Activated CD8-positive, alpha-beta T cell treated with anti-CD3 and anti-CD28 coated beads, Interleukin-2, amount 10 ng/mL, durations not matched to agents 7 days and 5 days (primary cell): ENCODE measurements at regions not wholly inside any gene's neighbourhood (a gene's known extent, or its start where the extent isn't known, plus 50 kb on each side); places are given as distances from the start of the nearest gene placed in this dataset.

Experiments used
- ATAC-seq: fragments of 150-1000 bp; cut with Tn5 transposase; one replicate; pipeline ENCODE4 v1.10.0; 2021; ENCODE audit warnings: moderate library complexity
- CTCF ChIA-PET: fragments of 350-600 bp; sonication (Branson Sonifier 250); formaldehyde crosslinking; loops from one replicate; lab custom pipeline; 2021; ENCODE audit warnings: antibody characterized with exemption; lab: Charles Lee
- POLR2A ChIA-PET: fragments of 350-600 bp; sonication (Branson Sonifier 250); formaldehyde crosslinking; loops from one replicate; lab custom pipeline; 2021; ENCODE audit warnings: antibody characterized with exemption; lab: Charles Lee
- DNase-seq: peaks from one replicate; pipeline ENCODE4 v3.0.0-alpha.2; 2020
- H3K27ac Mint-ChIP-seq: one replicate; pipeline ENCODE4 v1.8.0; 2021; ENCODE audit warnings: mild to moderate bottlenecking, mixed read lengths
- H3K27me3 Mint-ChIP-seq: one replicate; pipeline ENCODE4 v1.8.0; 2021; ENCODE audit warnings: low read depth, mixed read lengths
- H3K36me3 Mint-ChIP-seq: one replicate; pipeline ENCODE4 v1.8.0; 2021; ENCODE audit warnings: low read depth, mixed read lengths
- H3K4me1 Mint-ChIP-seq: one replicate; pipeline ENCODE4 v1.8.0; 2021; ENCODE audit warnings: low read depth, mixed read lengths
- H3K4me3 Mint-ChIP-seq: one replicate; pipeline ENCODE4 v1.8.0; 2021; ENCODE audit warnings: mild to moderate bottlenecking, mixed read lengths
- H3K9me3 Mint-ChIP-seq: one replicate; pipeline ENCODE4 v1.8.0; 2022; ENCODE audit warnings: mixed read lengths; ENCODE audit not compliant: insufficient read depth

DNA sequence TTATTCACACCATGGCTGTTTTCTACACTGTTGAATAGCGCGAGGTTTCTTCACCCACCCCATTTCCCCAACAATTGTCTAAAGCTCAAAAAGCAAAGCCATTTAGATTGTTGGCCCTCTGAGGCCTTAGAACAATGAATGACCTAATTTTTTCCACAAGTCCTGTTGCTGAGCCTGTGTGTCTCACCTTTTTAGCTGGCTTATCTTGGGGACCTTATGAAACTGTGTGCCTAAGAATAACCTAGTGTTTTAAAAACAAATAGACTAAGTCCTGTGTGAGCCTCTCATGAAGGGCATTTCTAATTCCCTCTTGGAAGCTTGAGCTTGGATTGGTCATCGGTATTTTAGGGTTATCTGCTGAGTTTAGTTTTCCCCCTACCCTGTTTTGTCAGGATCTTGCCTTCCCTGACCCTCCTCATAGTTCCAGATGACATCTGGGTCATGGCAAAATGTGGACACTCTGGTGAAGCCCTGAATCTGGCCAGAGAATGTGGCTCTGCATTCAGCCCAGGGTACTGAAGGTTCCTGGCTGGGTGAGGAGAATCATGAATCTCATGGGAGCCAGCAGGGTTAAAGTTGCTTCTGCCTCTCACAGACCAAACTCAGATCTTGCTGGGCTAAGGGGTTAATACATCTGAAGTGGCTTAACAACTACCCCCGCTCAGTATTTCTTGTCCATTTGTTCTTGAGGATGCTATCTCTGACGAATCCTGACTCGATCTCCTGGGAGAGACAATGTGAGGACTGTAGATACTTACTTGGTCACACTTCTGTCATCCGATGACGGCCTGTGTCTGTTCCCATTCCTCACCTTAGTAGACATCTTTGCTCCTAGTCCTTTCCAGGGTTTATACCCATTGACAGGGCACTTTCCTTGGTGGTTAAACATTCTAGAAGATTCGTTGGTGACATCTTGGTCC lies 104.2 kb upstream of the MAP4K3 start:
- ATAC-seq (no peak), DNase-seq (no peak)
- no peaks in the 10 kb centered on the region for H3K4me1 Mint-ChIP-seq
- no peaks in the 10 kb centered on the region for H3K36me3 Mint-ChIP-seq
- H3K27ac Mint-ChIP-seq, result no peak overlapping the region
- ChIA-PET CTCF (no interaction called here), POLR2A (no interaction called here)
- no peak overlapping the region for H3K4me3 Mint-ChIP-seq
- H3K9me3 Mint-ChIP-seq, result no peaks in the 10 kb centered on the region
- H3K27me3 Mint-ChIP-seq, result peaks cover 3% of the 10 kb centered on the region

DNA sequence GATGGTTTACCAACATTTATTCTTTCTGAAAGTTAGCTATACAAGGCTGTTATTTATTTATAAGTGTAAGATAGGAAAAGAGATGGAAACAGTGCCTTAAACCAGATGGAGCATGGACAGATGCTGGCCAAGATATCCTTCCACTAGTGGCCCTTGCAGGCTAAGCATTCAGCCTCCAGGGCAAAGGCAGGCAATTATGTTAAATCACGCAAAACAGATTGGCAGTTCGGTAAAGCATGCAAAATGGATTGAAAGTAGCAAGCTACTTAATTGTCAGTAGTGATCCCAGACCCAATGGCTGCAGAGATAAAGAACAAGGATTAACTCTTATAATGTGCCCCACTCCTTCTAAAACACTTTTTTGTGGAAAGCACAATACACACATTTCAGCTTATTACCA lies 105.4 kb upstream of the MAP4K3 start:
- no peak for DNase-seq
- CTCF ChIA-PET, result no interaction called here

DNA sequence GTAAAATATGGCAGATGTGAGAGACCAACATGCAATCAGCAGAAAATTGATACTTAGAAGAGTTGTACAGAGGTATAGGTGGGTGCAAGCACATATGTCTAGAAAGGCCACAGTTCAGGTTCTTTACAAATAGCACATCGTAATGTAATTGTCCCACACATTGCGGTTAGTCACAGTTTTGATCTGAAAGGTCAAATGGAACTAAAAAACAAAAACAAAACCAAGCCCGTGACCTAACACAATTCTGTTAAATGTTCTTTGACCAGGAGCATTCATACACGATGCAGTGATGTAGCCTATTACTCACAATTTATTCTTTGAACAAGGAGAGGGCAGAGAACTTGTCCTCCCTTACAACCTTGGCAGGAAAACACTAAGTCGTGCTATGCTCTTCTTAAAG lies 108.9 kb upstream of the MAP4K3 start:
- ChIA-PET CTCF (no interaction called here), POLR2A (no interaction called here)
- DNase-seq (no peak), ATAC-seq (no peak)
- H3K27me3 Mint-ChIP-seq, result peaks cover 3% of the 10 kb centered on the region
- H3K4me3 Mint-ChIP-seq, result no peak overlapping the region
- no peaks in the 10 kb centered on the region for H3K9me3 Mint-ChIP-seq
- H3K4me1 Mint-ChIP-seq, result no peaks in the 10 kb centered on the region
- no peak overlapping the region for H3K27ac Mint-ChIP-seq
- H3K36me3 Mint-ChIP-seq, result no peaks in the 10 kb centered on the region

More for the DNA sequence above, 105.4 kb upstream of the MAP4K3 start:
- POLR2A ChIA-PET, result no interaction called here
- ATAC-seq, result no peak
- H3K4me3 Mint-ChIP-seq, result no peak overlapping the region
- H3K36me3 Mint-ChIP-seq, result no peaks in the 10 kb centered on the region
- H3K27ac Mint-ChIP-seq, result no peak overlapping the region
- no peaks in the 10 kb centered on the region for H3K9me3 Mint-ChIP-seq
- H3K4me1 Mint-ChIP-seq, result no peaks in the 10 kb centered on the region
- peaks cover 3% of the 10 kb centered on the region for H3K27me3 Mint-ChIP-seq

DNA sequence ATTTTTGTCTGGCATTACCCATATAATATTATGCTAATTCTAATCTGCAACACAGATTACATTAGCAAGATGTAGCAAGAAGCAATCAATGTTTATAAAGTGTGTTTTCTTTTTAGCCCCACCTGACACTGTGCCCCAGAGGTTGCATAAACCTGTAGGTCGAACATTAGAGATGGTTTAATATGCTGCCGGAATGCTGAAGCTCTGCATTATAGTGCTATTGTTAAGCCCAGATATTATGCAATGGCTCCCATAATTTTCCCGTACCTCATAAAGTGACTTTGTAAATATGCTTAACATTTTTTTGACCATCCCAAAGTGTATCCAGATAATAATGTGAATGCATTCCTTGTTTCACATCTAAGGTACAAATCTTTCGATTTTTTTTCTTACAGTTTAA lies 109.3 kb upstream of the MAP4K3 start:
- ATAC-seq (no peak), DNase-seq (no peak)
- no peaks in the 10 kb centered on the region for H3K4me1 Mint-ChIP-seq
- H3K9me3 Mint-ChIP-seq, result no peaks in the 10 kb centered on the region
- ChIA-PET POLR2A (no interaction called here), CTCF (no interaction called here)
- no peaks in the 10 kb centered on the region for H3K36me3 Mint-ChIP-seq
- peaks cover 3% of the 10 kb centered on the region for H3K27me3 Mint-ChIP-seq
- H3K27ac Mint-ChIP-seq, result no peak overlapping the region
- no peak overlapping the region for H3K4me3 Mint-ChIP-seq

DNA sequence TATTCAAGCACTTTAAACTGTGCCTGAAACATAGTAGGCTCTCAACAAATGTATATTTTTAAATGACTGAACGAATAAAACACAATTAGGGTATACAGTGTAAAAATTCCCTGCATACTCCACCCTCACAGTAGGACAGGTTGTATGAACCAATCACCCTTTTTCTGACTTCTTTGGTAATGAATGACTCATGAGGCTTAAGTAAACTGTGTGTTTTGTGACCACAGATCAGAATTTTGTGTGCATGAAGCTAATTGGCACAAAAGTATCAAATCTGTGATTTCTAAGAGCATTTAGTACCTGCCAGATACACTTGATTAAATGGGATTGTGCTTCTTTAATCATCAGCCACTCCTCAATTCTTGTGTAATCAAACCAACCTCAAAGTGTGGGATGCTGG lies 109.9 kb upstream of the MAP4K3 start:
- H3K4me3 Mint-ChIP-seq, result no peak overlapping the region
- H3K4me1 Mint-ChIP-seq, result no peaks in the 10 kb centered on the region
- ChIA-PET CTCF (no interaction called here), POLR2A (no interaction called here)
- DNase-seq, result no peak
- H3K27me3 Mint-ChIP-seq, result peaks cover 3% of the 10 kb centered on the region
- no peaks in the 10 kb centered on the region for H3K9me3 Mint-ChIP-seq
- no peak for ATAC-seq
- no peaks in the 10 kb centered on the region for H3K36me3 Mint-ChIP-seq
- no peak overlapping the region for H3K27ac Mint-ChIP-seq

- Mint-ChIP-seq H3K9me3 (no peaks in the 10 kb centered on the region), H3K27ac (no peak overlapping the region), H3K4me1 (no peaks in the 10 kb centered on the region), H3K27me3 (peaks cover 3% of the 10 kb centered on the region), H3K36me3 (no peaks in the 10 kb centered on the region), H3K4me3 (no peak overlapping the region)
- no peak for DNase-seq
- ATAC-seq, result no peak
- ChIA-PET POLR2A (no interaction called here), CTCF (no interaction called here)
Measured at GRCh38 chr2:39547811-39548719, 111.0 kb upstream of the MAP4K3 start.

- Mint-ChIP-seq H3K27me3 (peaks cover 3% of the 10 kb centered on the region), H3K4me3 (no peak overlapping the region), H3K4me1 (no peaks in the 10 kb centered on the region), H3K36me3 (no peaks in the 10 kb centered on the region), H3K27ac (no peak overlapping the region), H3K9me3 (no peaks in the 10 kb centered on the region)
- ChIA-PET POLR2A (no interaction called here), CTCF (no interaction called here)
- ATAC-seq (no peak), DNase-seq (no peak)
Measured at GRCh38 chr2:39549000-39549399, 111.9 kb upstream of the MAP4K3 start.

- Mint-ChIP-seq H3K27ac (no peak overlapping the region), H3K27me3 (no peaks in the 10 kb centered on the region), H3K4me3 (no peak overlapping the region), H3K4me1 (no peaks in the 10 kb centered on the region), H3K36me3 (no peaks in the 10 kb centered on the region), H3K9me3 (no peaks in the 10 kb centered on the region)
- no peak for DNase-seq
- no peak for ATAC-seq
- ChIA-PET CTCF (no interaction called here), POLR2A (no interaction called here)
Measured at GRCh38 chr2:39549718-39550464, 112.8 kb upstream of the MAP4K3 start.

DNA sequence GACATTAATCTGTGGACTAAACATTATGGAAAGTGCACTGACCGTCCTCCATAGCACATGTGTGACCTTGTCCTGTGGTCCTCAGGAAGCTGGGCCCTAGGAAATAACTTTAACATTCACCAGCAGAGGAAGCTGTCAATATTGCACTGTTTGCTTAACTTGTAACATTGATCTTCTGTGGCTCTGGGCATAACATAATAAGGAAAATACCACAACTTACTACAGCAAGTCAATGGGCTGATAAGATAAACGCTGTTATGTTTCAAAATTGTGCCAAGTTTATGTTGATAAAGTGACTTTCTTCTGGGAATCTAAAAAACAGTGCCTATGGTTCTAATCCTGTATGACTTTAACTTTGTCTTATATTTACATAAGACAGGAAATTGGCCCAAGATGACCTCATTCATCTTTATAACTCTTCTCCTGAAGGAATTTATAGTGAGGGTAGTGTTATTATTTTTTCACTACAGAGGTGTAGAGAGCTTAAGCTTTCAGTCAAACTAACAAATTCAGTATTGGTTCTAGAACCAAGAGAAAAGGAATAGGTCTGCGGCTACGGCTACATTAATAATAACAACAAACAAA lies 113.7 kb upstream of the MAP4K3 start:
- Mint-ChIP-seq H3K4me3 (no peak overlapping the region), H3K9me3 (no peaks in the 10 kb centered on the region), H3K36me3 (no peaks in the 10 kb centered on the region), H3K4me1 (no peaks in the 10 kb centered on the region), H3K27me3 (no peaks in the 10 kb centered on the region), H3K27ac (no peak overlapping the region)
- ATAC-seq, result no peak
- ChIA-PET CTCF (no interaction called here), POLR2A (no interaction called here)
- DNase-seq, result no peak

- ATAC-seq (no peak), DNase-seq (no peak)
- Mint-ChIP-seq H3K9me3 (peaks cover 28% of the 10 kb centered on the region), H3K36me3 (peaks cover 2% of the 10 kb centered on the region), H3K4me3 (no peak overlapping the region), H3K4me1 (no peaks in the 10 kb centered on the region), H3K27me3 (no peaks in the 10 kb centered on the region), H3K27ac (no peak overlapping the region)
- CTCF ChIA-PET, result no interaction called here
- POLR2A ChIA-PET, result no interaction called here
Measured at GRCh38 chr2:39558906-39559305, 106.8 kb upstream of the TMEM178A start.

- ChIA-PET CTCF (no interaction called here), POLR2A (no interaction called here)
- DNase-seq (no peak), ATAC-seq (no peak)
- no peak overlapping the region for H3K4me3 Mint-ChIP-seq
- peaks cover 2% of the 10 kb centered on the region for H3K36me3 Mint-ChIP-seq
- H3K27ac Mint-ChIP-seq, result no peak overlapping the region
- peaks cover 34% of the 10 kb centered on the region for H3K9me3 Mint-ChIP-seq
- H3K4me1 Mint-ChIP-seq, result no peaks in the 10 kb centered on the region
- H3K27me3 Mint-ChIP-seq, result no peaks in the 10 kb centered on the region
Measured at GRCh38 chr2:39563572-39563971, 102.1 kb upstream of the TMEM178A start.
